ENCODE measurements at regions not wholly inside any gene's neighbourhood (a gene's known extent, or its start where the extent isn't known, plus 50 kb on each side); places are given as distances from the start of the nearest gene placed in this dataset.

- no peak for TF ChIP-seq POLR2A (IDR thresholded peaks at IDR 0.05)
- TF ChIP-seq, protein P1, sequence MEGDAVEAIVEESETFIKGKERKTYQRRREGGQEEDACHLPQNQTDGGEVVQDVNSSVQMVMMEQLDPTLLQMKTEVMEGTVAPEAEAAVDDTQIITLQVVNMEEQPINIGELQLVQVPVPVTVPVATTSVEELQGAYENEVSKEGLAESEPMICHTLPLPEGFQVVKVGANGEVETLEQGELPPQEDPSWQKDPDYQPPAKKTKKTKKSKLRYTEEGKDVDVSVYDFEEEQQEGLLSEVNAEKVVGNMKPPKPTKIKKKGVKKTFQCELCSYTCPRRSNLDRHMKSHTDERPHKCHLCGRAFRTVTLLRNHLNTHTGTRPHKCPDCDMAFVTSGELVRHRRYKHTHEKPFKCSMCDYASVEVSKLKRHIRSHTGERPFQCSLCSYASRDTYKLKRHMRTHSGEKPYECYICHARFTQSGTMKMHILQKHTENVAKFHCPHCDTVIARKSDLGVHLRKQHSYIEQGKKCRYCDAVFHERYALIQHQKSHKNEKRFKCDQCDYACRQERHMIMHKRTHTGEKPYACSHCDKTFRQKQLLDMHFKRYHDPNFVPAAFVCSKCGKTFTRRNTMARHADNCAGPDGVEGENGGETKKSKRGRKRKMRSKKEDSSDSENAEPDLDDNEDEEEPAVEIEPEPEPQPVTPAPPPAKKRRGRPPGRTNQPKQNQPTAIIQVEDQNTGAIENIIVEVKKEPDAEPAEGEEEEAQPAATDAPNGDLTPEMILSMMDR (IDR thresholded peaks at IDR 0.05): no peak
Measured at GRCh38 chr2:62314291-62314690, 118.4 kb downstream of the B3GNT2 start.

Data from uterus (tissue), 2 donors.